K562 (cell line): ENCODE measurements at regions not wholly inside any gene's neighbourhood (a gene's known extent, or its start where the extent isn't known, plus 50 kb on each side); places are given as distances from the start of the nearest gene placed in this dataset.

Experiments
- ATAC-seq: fragments of 200-7000 bp; cut with Tn5 transposase; 3 replicates; pipeline ENCODE4 v1.9.1; 2020; ENCODE audit warnings: moderate library complexity
- BruUV-seq: library from RNA; stranded (reverse); fragments of 400-500 nt; replicated peaks from 2 replicates; lab custom pipeline; 2021; lab: Mats Ljungman, UMichigan
- CTCF ChIA-PET: fragments of 300-600 bp; formaldehyde crosslinking; extraction: SDS; loops from one replicate; lab custom pipeline; 2021; ENCODE audit warnings: low intra/inter-chr PET ratio; lab: Yijun Ruan, JAX
- POLR2A ChIA-PET: fragments of 300-600, 350-650 bp; sonication (Branson Sonifier 250); formaldehyde crosslinking; extraction: SDS; loops from one replicate; lab custom pipeline; 2021; ENCODE audit warnings: antibody characterized with exemption, inconsistent platforms; lab: Yijun Ruan, JAX
- DNase-seq, 4 experiments: peaks; one replicate each; pipeline versions ENCODE4 v3.0.0 to v3.0.0-alpha.2; 2011 to 2018; ENCODE audit warnings: low spot score in 3 of 4, mixed read lengths in 3 of 4; ENCODE audit errors: extremely low read depth in 1 of 4
- FAIRE-seq: peaks from 2 replicates; lab custom pipeline; 2011; peaks lifted over from hg19 to GRCh38; lab: Jason Lieb, UNC
- H2AFZ ChIP-seq: 2 replicates; pipeline ENCODE4 v1.6.0; 2011; ENCODE audit warnings: low read depth, low read length, control low read depth, inconsistent platforms
- H3K27ac ChIP-seq: fragments of 200-600 bp; 3 replicates; pipeline ENCODE4 v1.8.0; 2011; ENCODE audit warnings: low read depth, mild to moderate bottlenecking, control low read depth, inconsistent platforms, low read length, moderate library complexity, mixed read lengths; ENCODE audit errors: extremely low read depth
- H3K27me3 ChIP-seq, 2 experiments: fragments of 300-600 bp in 1 of 2; 2 replicates in 1 of 2; 3 replicates in 1 of 2; pipeline versions ENCODE4 v1.6.0 to v1.8.0; 2011; ENCODE audit warnings: inconsistent platforms in 2 of 2, low read length in 2 of 2, mild to moderate bottlenecking in 1 of 2, mixed read lengths in 1 of 2, moderate library complexity in 1 of 2; ENCODE audit not compliant: control insufficient read depth in 2 of 2, insufficient read depth in 2 of 2
- H3K36me3 ChIP-seq: fragments of 300-600 bp; 3 replicates; pipeline ENCODE4 v1.8.0; 2011; ENCODE audit warnings: mild to moderate bottlenecking, low read length, inconsistent platforms; ENCODE audit not compliant: control insufficient read depth, insufficient read depth
- H3K4me1 ChIP-seq, 2 experiments: fragments of 200-600 bp in 1 of 2; replicated peaks in 1 of 2; 2 replicates in 1 of 2; 3 replicates in 1 of 2; pipeline versions ENCODE4 v1.5.1 to v1.8.0; 2011; ENCODE audit warnings: inconsistent platforms in 2 of 2, low read length in 2 of 2, mild to moderate bottlenecking in 1 of 2, mixed read lengths in 1 of 2, moderate library complexity in 1 of 2; ENCODE audit not compliant: control insufficient read depth in 2 of 2, insufficient read depth in 2 of 2
- H3K4me2 ChIP-seq: 2 replicates; pipeline ENCODE4 v1.6.1; 2011; ENCODE audit warnings: low read length, control low read depth, inconsistent platforms, mixed read lengths; ENCODE audit not compliant: insufficient read depth
- H3K4me3 ChIP-seq: fragments of 200-600 bp; sonication (generic), shearing (Covaris generic); 2 replicates; pipeline ENCODE4 v1.5.1; 2016; ENCODE audit warnings: control low read depth, inconsistent platforms
- H3K79me2 ChIP-seq: fragments of 200-600 bp; 3 replicates; pipeline ENCODE4 v1.8.0; 2011; ENCODE audit warnings: low read length, inconsistent platforms; ENCODE audit not compliant: control insufficient read depth, insufficient read depth
- H3K9ac ChIP-seq, 2 experiments: 2 replicates each; pipeline versions ENCODE4 v1.6.0 to v1.6.1; 2011; ENCODE audit warnings: low read depth in 2 of 2, low read length in 2 of 2, control low read depth in 1 of 2, inconsistent platforms in 1 of 2, mild to moderate bottlenecking in 1 of 2, mixed read lengths in 1 of 2; ENCODE audit not compliant: insufficient read depth in 1 of 2
- H3K9me1 ChIP-seq: one replicate; pipeline ENCODE4 v1.6.0; 2011; ENCODE audit warnings: inconsistent platforms, mild to moderate bottlenecking, low read length, moderate library complexity; ENCODE audit not compliant: control insufficient read depth, insufficient read depth
- H3K9me3 ChIP-seq: replicated peaks from 2 replicates; pipeline ENCODE4 v1.5.1; 2011; ENCODE audit warnings: low read depth, low read length, inconsistent platforms; ENCODE audit not compliant: control insufficient read depth, insufficient read depth
- H4K20me1 ChIP-seq: replicated peaks from 2 replicates; pipeline ENCODE4 v1.6.1; 2011; ENCODE audit warnings: low read length, inconsistent platforms, mixed read lengths; ENCODE audit not compliant: control insufficient read depth, insufficient read depth
- ARHGAP35 ChIP-seq: fragments of 450-650 bp; IDR thresholded peaks from 2 replicates; pipeline ENCODE4 v1.6.1; 2018; ENCODE audit not compliant: partially characterized antibody
- CBX5 ChIP-seq: IDR thresholded peaks from 2 replicates; pipeline ENCODE4 v1.6.1; 2014; ENCODE audit warnings: low read depth, borderline replicate concordance
- ESRRB ChIP-seq: fragments of 250-450 bp; sonication (Bioruptor Pico); IDR thresholded peaks from 2 replicates; pipeline ENCODE4 v1.5.0; 2020; ENCODE audit warnings: mild to moderate bottlenecking, moderate library complexity, borderline replicate concordance
- MEF2D ChIP-seq: conservative IDR thresholded peaks from 2 replicates; pipeline ENCODE4 v1.6.1; 2016; ENCODE audit warnings: low read depth, missing genetic modification characterization, missing compliant biosample characterization
- ZNF644 ChIP-seq: fragments of 200-800 bp; sonication (Bioruptor generic); IDR thresholded peaks from 2 replicates; pipeline ENCODE4 v1.6.1; 2016; ENCODE audit warnings: low read depth, missing genetic modification characterization, missing compliant biosample characterization
- in situ Hi-C: fragments of 300-500 bp; cut with MboI; formaldehyde crosslinking; loops from 4 replicates; pipeline ENCODE4 v1.15.0; 2018; ENCODE audit warnings: inconsistent platforms, mixed read lengths
- intact Hi-C: fragments of 100-400 bp; cut with micrococcal nuclease; formaldehyde crosslinking; loops from 2 replicates; pipeline ENCODE4 v1.14.2; 2022
- TF ChIP-seq, protein P1 (sequence below): sonication (generic); formaldehyde crosslinking; IDR thresholded peaks from 2 replicates; pipeline ENCODE4 v1.4.0; 2020; ENCODE audit warnings: mild to moderate bottlenecking, missing genetic modification reagents

DNA sequence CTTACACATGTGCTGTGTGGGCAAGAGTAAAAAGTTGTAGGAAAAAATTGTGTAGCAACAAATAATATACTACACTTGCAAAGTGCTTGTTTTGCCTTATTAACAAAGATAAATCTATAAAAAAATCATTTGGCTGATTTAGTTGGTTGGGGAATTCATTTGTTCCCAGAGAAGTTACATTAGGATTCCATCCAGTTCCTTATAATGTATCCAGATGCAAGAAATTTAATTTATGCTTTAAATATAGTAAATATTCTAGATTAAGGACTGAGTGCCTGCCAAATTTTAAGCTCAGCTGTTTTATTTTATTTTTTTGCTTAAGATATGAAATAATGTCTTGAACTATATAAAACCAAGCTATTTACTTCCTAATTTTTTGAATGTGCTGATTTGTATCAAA lies 1169.9 kb downstream of the NXPH1 start:
- Histone ChIP-seq H3K27me3 (no peaks in the 10 kb centered on the region), H4K20me1 (no peaks in the 10 kb centered on the region), H3K79me2 (no peaks in the 10 kb centered on the region), H3K36me3 (no peaks in the 10 kb centered on the region), H3K4me3 (no peak overlapping the region), H2AFZ (no peak overlapping the region), H3K4me2 (no peak overlapping the region), H3K9me3 (no peaks in the 10 kb centered on the region)
- in situ Hi-C loops: no loop called here
- no peak for ATAC-seq
- DNase-seq: no peak
- POLR2A ChIA-PET: no interaction called here
- no peak for FAIRE-seq
- no TSS peak for BruUV-seq
- TF ChIP-seq ARHGAP35 (no peak), ESRRB (CRISPR knock-in tag) (no peak), CBX5 (no peak), MEF2D (tag) (no peak), ZNF644 (tag) (no peak)
- TF ChIP-seq, protein P1, sequence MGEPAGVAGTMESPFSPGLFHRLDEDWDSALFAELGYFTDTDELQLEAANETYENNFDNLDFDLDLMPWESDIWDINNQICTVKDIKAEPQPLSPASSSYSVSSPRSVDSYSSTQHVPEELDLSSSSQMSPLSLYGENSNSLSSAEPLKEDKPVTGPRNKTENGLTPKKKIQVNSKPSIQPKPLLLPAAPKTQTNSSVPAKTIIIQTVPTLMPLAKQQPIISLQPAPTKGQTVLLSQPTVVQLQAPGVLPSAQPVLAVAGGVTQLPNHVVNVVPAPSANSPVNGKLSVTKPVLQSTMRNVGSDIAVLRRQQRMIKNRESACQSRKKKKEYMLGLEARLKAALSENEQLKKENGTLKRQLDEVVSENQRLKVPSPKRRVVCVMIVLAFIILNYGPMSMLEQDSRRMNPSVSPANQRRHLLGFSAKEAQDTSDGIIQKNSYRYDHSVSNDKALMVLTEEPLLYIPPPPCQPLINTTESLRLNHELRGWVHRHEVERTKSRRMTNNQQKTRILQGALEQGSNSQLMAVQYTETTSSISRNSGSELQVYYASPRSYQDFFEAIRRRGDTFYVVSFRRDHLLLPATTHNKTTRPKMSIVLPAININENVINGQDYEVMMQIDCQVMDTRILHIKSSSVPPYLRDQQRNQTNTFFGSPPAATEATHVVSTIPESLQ: no peak
- TF ChIP-seq, all 486 proteins: peak for 0
- H3K9ac ChIP-seq: no peak overlapping the region
- CTCF ChIA-PET: no interaction called here
- no peaks in the 10 kb centered on the region for H3K4me1 ChIP-seq
- no peak overlapping the region for H3K27ac ChIP-seq
- intact Hi-C loops: no loop called here
- no peaks in the 10 kb centered on the region for H3K9me1 ChIP-seq
